Keratinocyte (primary cell): ENCODE measurements at regions not wholly inside any gene's neighbourhood (a gene's known extent, or its start where the extent isn't known, plus 50 kb on each side); places are given as distances from the start of the nearest gene placed in this dataset.

Source experiments
- DNase-seq: peaks from one replicate; pipeline ENCODE4 v3.0.0-alpha.2; 2011; ENCODE audit warnings: low read depth, missing footprints, low spot score
- FAIRE-seq: peaks from 2 replicates; lab custom pipeline; 2011; peaks lifted over from hg19 to GRCh38; lab: Jason Lieb, UNC
- H2AFZ ChIP-seq: 2 replicates; pipeline ENCODE4 v1.6.0; 2012; ENCODE audit warnings: low read length, control low read depth, inconsistent platforms; ENCODE audit not compliant: control insufficient read depth
- H3K27ac ChIP-seq: 2 replicates; pipeline ENCODE4 v1.5.1; 2011; ENCODE audit warnings: low read length; ENCODE audit not compliant: control insufficient read depth, insufficient read depth
- H3K27me3 ChIP-seq: 3 replicates; pipeline ENCODE4 v1.6.0; 2011; ENCODE audit warnings: low read length; ENCODE audit not compliant: control insufficient read depth, insufficient read depth; ENCODE audit errors: extremely low read depth
- H3K36me3 ChIP-seq, 2 experiments: 2 replicates in 1 of 2; 3 replicates in 1 of 2; pipeline ENCODE4 v1.5.1; 2011; ENCODE audit warnings: low read length in 2 of 2, mild to moderate bottlenecking in 1 of 2; ENCODE audit not compliant: control insufficient read depth in 2 of 2, insufficient read depth in 2 of 2; ENCODE audit errors: extremely low read depth in 1 of 2
- H3K4me1 ChIP-seq: 3 replicates; pipeline ENCODE4 v1.5.1; 2011; ENCODE audit warnings: low read length; ENCODE audit not compliant: control insufficient read depth, insufficient read depth; ENCODE audit errors: extremely low read depth
- H3K4me2 ChIP-seq: 3 replicates; pipeline ENCODE4 v1.6.0; 2011; ENCODE audit warnings: low read depth, low read length; ENCODE audit not compliant: control insufficient read depth, insufficient read depth; ENCODE audit errors: extremely low read depth
- H3K4me3 ChIP-seq, 3 experiments: fragments of 200-600 bp in 1 of 3; sonication (generic) in 1 of 3; 2 replicates in 2 of 3; 3 replicates in 1 of 3; pipeline ENCODE4 v1.5.1; 2011 to 2016; ENCODE audit warnings: low read length in 3 of 3, mild to moderate bottlenecking in 3 of 3, control low read depth in 2 of 3, inconsistent platforms in 1 of 3, low read depth in 1 of 3, mixed read lengths in 1 of 3, mixed run types in 1 of 3, moderate library complexity in 1 of 3; ENCODE audit not compliant: control insufficient read depth in 2 of 3, insufficient read depth in 2 of 3; ENCODE audit errors: extremely low read depth in 1 of 3
- H3K79me2 ChIP-seq: 2 replicates; pipeline ENCODE4 v1.6.0; 2012; ENCODE audit warnings: low read length; ENCODE audit not compliant: control insufficient read depth, insufficient read depth
- H3K9ac ChIP-seq: 3 replicates; pipeline ENCODE4 v1.6.0; 2011; ENCODE audit warnings: low read length; ENCODE audit not compliant: control insufficient read depth, insufficient read depth; ENCODE audit errors: extremely low read depth
- H3K9me1 ChIP-seq: 3 replicates; pipeline ENCODE4 v1.6.0; 2011; ENCODE audit warnings: low read length; ENCODE audit not compliant: control insufficient read depth, insufficient read depth; ENCODE audit errors: extremely low read depth
- H3K9me3 ChIP-seq: 2 replicates; pipeline ENCODE4 v1.5.1; 2012; ENCODE audit warnings: low read depth, low read length; ENCODE audit not compliant: control insufficient read depth
- H4K20me1 ChIP-seq: 3 replicates; pipeline ENCODE4 v1.6.0; 2011; ENCODE audit warnings: low read length; ENCODE audit not compliant: control insufficient read depth, insufficient read depth; ENCODE audit errors: extremely low read depth
- EZH2 ChIP-seq: IDR thresholded peaks from one replicate; pipeline ENCODE4 v1.6.1; 2012; ENCODE audit warnings: inconsistent platforms, mild to moderate bottlenecking, low read length, moderate library complexity
- dilution Hi-C: fragments of 300-500 bp; cut with MboI; formaldehyde crosslinking; loops from one replicate; pipeline ENCODE4 v1.7.0; 2020; ENCODE audit warnings: low sequenced_read_pairs; ENCODE audit not compliant: extremely low pct_ligation_motif_present
- TF ChIP-seq, protein P1 (sequence below), 3 experiments: IDR thresholded peaks in 1 of 3; conservative IDR thresholded peaks in 1 of 3; optimal IDR thresholded peaks in 1 of 3; 2 replicates in 2 of 3; 3 replicates in 1 of 3; pipeline versions ENCODE3 to v1.5.1; 2011; ENCODE audit warnings: low read length in 3 of 3, mild to moderate bottlenecking in 3 of 3, moderate library complexity in 2 of 3, control low read depth in 1 of 3, inconsistent platforms in 1 of 3; ENCODE audit not compliant: insufficient read depth in 2 of 3; ENCODE audit errors: extremely low read depth in 1 of 3

DNA sequence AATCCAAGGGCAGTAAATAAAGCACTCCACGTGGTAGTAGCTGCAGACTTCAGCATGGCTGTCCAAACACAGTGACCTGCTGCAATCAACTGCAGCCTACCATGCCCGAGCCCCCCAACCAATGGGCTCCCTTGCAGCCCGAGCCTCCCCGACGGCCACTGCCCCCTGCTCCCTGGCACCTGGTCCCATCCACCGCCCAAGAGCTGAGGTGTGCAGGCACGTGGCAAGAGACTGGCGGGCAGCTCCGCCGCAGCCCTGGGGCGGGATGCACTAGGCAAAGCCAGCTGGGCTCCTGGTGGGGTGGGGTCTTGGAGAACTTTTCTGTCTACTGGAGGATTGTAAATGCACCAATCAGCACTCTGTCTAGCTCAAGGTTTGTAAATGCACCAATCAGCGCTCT, 57.6 kb upstream of the RGS2 start:
- no peak overlapping the region for H2AFZ ChIP-seq
- dilution Hi-C loops = no loop called here
- no peak overlapping the region for H3K9ac ChIP-seq
- H3K4me3 ChIP-seq = no peak overlapping the region
- TF ChIP-seq EZH2 = no peak
- TF ChIP-seq, protein P1, sequence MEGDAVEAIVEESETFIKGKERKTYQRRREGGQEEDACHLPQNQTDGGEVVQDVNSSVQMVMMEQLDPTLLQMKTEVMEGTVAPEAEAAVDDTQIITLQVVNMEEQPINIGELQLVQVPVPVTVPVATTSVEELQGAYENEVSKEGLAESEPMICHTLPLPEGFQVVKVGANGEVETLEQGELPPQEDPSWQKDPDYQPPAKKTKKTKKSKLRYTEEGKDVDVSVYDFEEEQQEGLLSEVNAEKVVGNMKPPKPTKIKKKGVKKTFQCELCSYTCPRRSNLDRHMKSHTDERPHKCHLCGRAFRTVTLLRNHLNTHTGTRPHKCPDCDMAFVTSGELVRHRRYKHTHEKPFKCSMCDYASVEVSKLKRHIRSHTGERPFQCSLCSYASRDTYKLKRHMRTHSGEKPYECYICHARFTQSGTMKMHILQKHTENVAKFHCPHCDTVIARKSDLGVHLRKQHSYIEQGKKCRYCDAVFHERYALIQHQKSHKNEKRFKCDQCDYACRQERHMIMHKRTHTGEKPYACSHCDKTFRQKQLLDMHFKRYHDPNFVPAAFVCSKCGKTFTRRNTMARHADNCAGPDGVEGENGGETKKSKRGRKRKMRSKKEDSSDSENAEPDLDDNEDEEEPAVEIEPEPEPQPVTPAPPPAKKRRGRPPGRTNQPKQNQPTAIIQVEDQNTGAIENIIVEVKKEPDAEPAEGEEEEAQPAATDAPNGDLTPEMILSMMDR (optimal IDR thresholded peaks at IDR 0.05 in 1 of 3, IDR thresholded peaks at IDR 0.05 in 1 of 3, conservative IDR thresholded peaks at IDR 0.05 in 1 of 3; ENCODE audit: extremely low read depth in 1 of 3, insufficient read depth in 2 of 3, low read length in 3 of 3) = no peak
- H3K36me3 ChIP-seq = no peaks in the 10 kb centered on the region
- no peak overlapping the region for H3K27ac ChIP-seq
- FAIRE-seq = no peak
- H4K20me1 ChIP-seq = no peaks in the 10 kb centered on the region
- no peaks in the 10 kb centered on the region for H3K9me1 ChIP-seq
- no peaks in the 10 kb centered on the region for H3K9me3 ChIP-seq
- H3K4me2 ChIP-seq = no peak overlapping the region
- H3K4me1 ChIP-seq = peaks cover 5% of the 10 kb centered on the region
- DNase-seq = no peak
- no peaks in the 10 kb centered on the region for H3K27me3 ChIP-seq
- no peaks in the 10 kb centered on the region for H3K79me2 ChIP-seq

DNA sequence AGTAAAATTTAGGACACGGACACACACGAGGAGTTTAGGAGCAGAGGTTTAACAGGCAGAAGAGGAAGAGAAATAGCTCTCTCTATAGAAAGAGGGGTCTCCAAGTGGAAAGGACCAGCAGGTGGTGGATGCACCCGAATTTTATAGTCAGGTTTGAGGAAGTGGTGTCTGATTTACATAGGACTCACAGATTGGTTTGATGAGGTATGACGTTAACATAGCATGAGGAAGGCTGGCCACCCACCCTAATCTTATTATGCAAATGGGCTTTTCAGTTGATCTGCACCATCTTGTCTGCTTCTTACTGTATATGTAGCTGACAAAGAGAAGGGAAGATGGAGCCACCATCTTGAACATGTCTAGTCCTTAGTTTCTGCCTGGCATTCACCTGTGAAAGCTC, 52.5 kb upstream of the RGS2 start:
- Histone ChIP-seq H3K9me1 (no peaks in the 10 kb centered on the region), H3K4me3 (no peak overlapping the region), H3K9me3 (no peaks in the 10 kb centered on the region), H3K36me3 (no peaks in the 10 kb centered on the region), H3K4me2 (no peak overlapping the region), H3K79me2 (no peaks in the 10 kb centered on the region), H3K27me3 (no peaks in the 10 kb centered on the region), H2AFZ (no peak overlapping the region), H4K20me1 (no peaks in the 10 kb centered on the region), H3K4me1 (no peaks in the 10 kb centered on the region), H3K27ac (no peak overlapping the region), H3K9ac (no peak overlapping the region)
- TF ChIP-seq, protein P1 (optimal IDR thresholded peaks at IDR 0.05 in 1 of 3, IDR thresholded peaks at IDR 0.05 in 1 of 3, conservative IDR thresholded peaks at IDR 0.05 in 1 of 3; ENCODE audit: extremely low read depth in 1 of 3, insufficient read depth in 2 of 3, low read length in 3 of 3) = no peak
- no peak for TF ChIP-seq EZH2
- no peak for FAIRE-seq
- DNase-seq = no peak
- dilution Hi-C loops = no loop called here
